CD8-positive, alpha-beta memory T cell (primary cell): ENCODE measurements at regions not wholly inside any gene's neighbourhood (a gene's known extent, or its start where the extent isn't known, plus 50 kb on each side); places are given as distances from the start of the nearest gene placed in this dataset.

Experiments
- CTCF ChIA-PET: fragments of 350-600 bp; sonication (Branson Sonifier 250); formaldehyde crosslinking; loops from one replicate; lab custom pipeline; 2021; ENCODE audit warnings: antibody characterized with exemption; lab: Charles Lee
- POLR2A ChIA-PET: fragments of 350-600 bp; sonication (Branson Sonifier 250); formaldehyde crosslinking; loops from one replicate; lab custom pipeline; 2021; ENCODE audit warnings: antibody characterized with exemption; lab: Charles Lee
- DNase-seq, 5 donors: peaks; one replicate each; pipeline versions ENCODE4 v3.0.0 to v3.0.0-alpha.2; 2020 to 2022; ENCODE audit warnings: mixed read lengths in 1 of 5
- H3K27ac ChIP-seq: one replicate; pipeline ENCODE4 v1.7.0; 2013; ENCODE audit warnings: low read depth, mild to moderate bottlenecking, low read length, moderate library complexity
- H3K27me3 ChIP-seq: 2 replicates; pipeline ENCODE4 v1.7.0; 2013; ENCODE audit warnings: low read length, mild to moderate bottlenecking; ENCODE audit not compliant: insufficient read depth, poor library complexity, severe bottlenecking
- H3K36me3 ChIP-seq: 2 replicates; pipeline ENCODE4 v1.7.0; 2013; ENCODE audit warnings: mild to moderate bottlenecking, low read length, moderate library complexity; ENCODE audit not compliant: insufficient read depth
- H3K4me1 ChIP-seq: 2 replicates; pipeline ENCODE4 v1.7.0; 2013; ENCODE audit warnings: mild to moderate bottlenecking, low read length, moderate library complexity; ENCODE audit not compliant: insufficient read depth
- H3K4me3 ChIP-seq: 2 replicates; pipeline ENCODE4 v1.7.0; 2013; ENCODE audit warnings: mild to moderate bottlenecking, low read length
- H3K9me3 ChIP-seq: 2 replicates; pipeline ENCODE4 v1.7.0; 2013; ENCODE audit warnings: mild to moderate bottlenecking, low read length
- H3K27ac Mint-ChIP-seq, 8 donors: one replicate each; pipeline ENCODE4 v1.8.0; 2020 to 2021; ENCODE audit warnings: mixed read lengths in 8 of 8, mild to moderate bottlenecking in 6 of 8, inconsistent platforms in 3 of 8, moderate library complexity in 3 of 8
- H3K27me3 Mint-ChIP-seq, 2 donors: one replicate each; pipeline ENCODE4 v1.8.0; 2020 to 2021; ENCODE audit warnings: mixed read lengths in 2 of 2, mild to moderate bottlenecking in 1 of 2, moderate library complexity in 1 of 2
- H3K36me3 Mint-ChIP-seq, 3 donors: one replicate each; pipeline ENCODE4 v1.8.0; 2020 to 2021; ENCODE audit warnings: mixed read lengths in 3 of 3, inconsistent platforms in 1 of 3, mild to moderate bottlenecking in 1 of 3
- H3K4me1 Mint-ChIP-seq, 3 donors: one replicate each; pipeline ENCODE4 v1.8.0; 2020 to 2021; ENCODE audit warnings: mixed read lengths in 3 of 3, inconsistent platforms in 1 of 3, mild to moderate bottlenecking in 1 of 3
- H3K4me3 Mint-ChIP-seq, 7 donors: one replicate each; pipeline ENCODE4 v1.8.0; 2020 to 2021; ENCODE audit warnings: mixed read lengths in 7 of 7, mild to moderate bottlenecking in 6 of 7, moderate library complexity in 4 of 7, inconsistent platforms in 2 of 7
- H3K9me3 Mint-ChIP-seq, 5 donors: one replicate each; pipeline ENCODE4 v1.8.0; 2020 to 2022; ENCODE audit warnings: mixed read lengths in 5 of 5, mild to moderate bottlenecking in 3 of 5, moderate library complexity in 2 of 5, inconsistent platforms in 1 of 5

GRCh38 chr18:2409906-2410305 is 161.4 kb downstream of the METTL4 start:
- H3K9me3 Mint-ChIP-seq: no peaks in the 10 kb centered on the region
- H3K27me3 Mint-ChIP-seq: peaks cover 12 to 23% of the 10 kb centered on the region in 2 donors
- H3K4me3 Mint-ChIP-seq: no peak overlapping the region
- H3K27ac Mint-ChIP-seq: no peak overlapping the region
- H3K27me3 ChIP-seq: no peaks in the 10 kb centered on the region
- no peaks in the 10 kb centered on the region for H3K4me1 Mint-ChIP-seq
- ChIA-PET CTCF (no interaction called here), POLR2A (no interaction called here)
- no peak for DNase-seq
- no peaks in the 10 kb centered on the region for H3K4me1 ChIP-seq
- no peaks in the 10 kb centered on the region for H3K9me3 ChIP-seq
- no peaks in the 10 kb centered on the region for H3K36me3 Mint-ChIP-seq
- H3K36me3 ChIP-seq: no peaks in the 10 kb centered on the region
- no peak overlapping the region for H3K4me3 ChIP-seq
- H3K27ac ChIP-seq: no peak overlapping the region

GRCh38 chr18:2410688-2411087 is 160.6 kb downstream of the METTL4 start:
- Mint-ChIP-seq H3K27ac (no peak overlapping the region), H3K27me3 (peaks cover 10 to 20% of the 10 kb centered on the region in 2 donors), H3K4me3 (no peak overlapping the region), H3K4me1 (no peaks in the 10 kb centered on the region), H3K9me3 (no peaks in the 10 kb centered on the region), H3K36me3 (no peaks in the 10 kb centered on the region)
- H3K36me3 ChIP-seq: no peaks in the 10 kb centered on the region
- no peak overlapping the region for H3K27ac ChIP-seq
- ChIA-PET CTCF (no interaction called here), POLR2A (no interaction called here)
- no peaks in the 10 kb centered on the region for H3K4me1 ChIP-seq
- no peaks in the 10 kb centered on the region for H3K27me3 ChIP-seq
- H3K9me3 ChIP-seq: no peaks in the 10 kb centered on the region
- DNase-seq: no peak
- no peak overlapping the region for H3K4me3 ChIP-seq

- H3K27ac ChIP-seq: no peak overlapping the region
- no peak for DNase-seq
- H3K27ac Mint-ChIP-seq: no peak overlapping the region
- no peaks in the 10 kb centered on the region for H3K4me1 ChIP-seq
- H3K9me3 Mint-ChIP-seq: peaks cover 0 to 3% (median 0%) of the 10 kb centered on the region in 5 donors
- no peak overlapping the region for H3K4me3 ChIP-seq
- no peaks in the 10 kb centered on the region for H3K27me3 ChIP-seq
- POLR2A ChIA-PET: no interaction called here
- no peaks in the 10 kb centered on the region for H3K4me1 Mint-ChIP-seq
- H3K4me3 Mint-ChIP-seq: no peak overlapping the region
- CTCF ChIA-PET: no interaction called here
- H3K36me3 Mint-ChIP-seq: no peaks in the 10 kb centered on the region
- peaks cover 6 to 23% of the 10 kb centered on the region in 2 donors for H3K27me3 Mint-ChIP-seq
- no peaks in the 10 kb centered on the region for H3K9me3 ChIP-seq
- H3K36me3 ChIP-seq: no peaks in the 10 kb centered on the region
Observed at GRCh38 chr18:2411381-2411960, 159.8 kb downstream of the METTL4 start.

GRCh38 chr18:2412281-2412680 is 159.0 kb downstream of the METTL4 start:
- H3K36me3 Mint-ChIP-seq: no peaks in the 10 kb centered on the region
- H3K4me3 ChIP-seq: no peak overlapping the region
- H3K4me3 Mint-ChIP-seq: no peak overlapping the region
- no peaks in the 10 kb centered on the region for H3K36me3 ChIP-seq
- no peaks in the 10 kb centered on the region for H3K4me1 Mint-ChIP-seq
- peaks cover 7 to 24% of the 10 kb centered on the region in 2 donors for H3K27me3 Mint-ChIP-seq
- ChIA-PET CTCF (no interaction called here), POLR2A (no interaction called here)
- H3K4me1 ChIP-seq: no peaks in the 10 kb centered on the region
- H3K9me3 Mint-ChIP-seq: peaks cover 0 to 3% (median 0%) of the 10 kb centered on the region in 5 donors
- H3K9me3 ChIP-seq: no peaks in the 10 kb centered on the region
- H3K27me3 ChIP-seq: no peaks in the 10 kb centered on the region
- no peak overlapping the region for H3K27ac ChIP-seq
- DNase-seq: no peak
- no peak overlapping the region for H3K27ac Mint-ChIP-seq

- Histone ChIP-seq H3K27ac (no peak overlapping the region), H3K4me1 (no peaks in the 10 kb centered on the region), H3K9me3 (no peaks in the 10 kb centered on the region), H3K4me3 (no peak overlapping the region), H3K27me3 (no peaks in the 10 kb centered on the region), H3K36me3 (no peaks in the 10 kb centered on the region)
- no peak overlapping the region for H3K4me3 Mint-ChIP-seq
- H3K27me3 Mint-ChIP-seq: peaks cover 7 to 23% of the 10 kb centered on the region in 2 donors
- ChIA-PET POLR2A (no interaction called here), CTCF (no interaction called here)
- peaks cover 0 to 3% (median 0%) of the 10 kb centered on the region in 5 donors for H3K9me3 Mint-ChIP-seq
- H3K27ac Mint-ChIP-seq: peak overlapping the region in 1 of 8 donors; percentile 11
- no peaks in the 10 kb centered on the region for H3K36me3 Mint-ChIP-seq
- no peak for DNase-seq
- H3K4me1 Mint-ChIP-seq: no peaks in the 10 kb centered on the region
Observed at GRCh38 chr18:2412996-2413751, 158.1 kb downstream of the METTL4 start.

- Histone ChIP-seq H3K4me1 (no peaks in the 10 kb centered on the region), H3K27ac (no peak overlapping the region), H3K4me3 (no peak overlapping the region), H3K36me3 (no peaks in the 10 kb centered on the region), H3K9me3 (no peaks in the 10 kb centered on the region), H3K27me3 (no peaks in the 10 kb centered on the region)
- CTCF ChIA-PET: no interaction called here
- peaks cover 0 to 3% (median 0%) of the 10 kb centered on the region in 5 donors for H3K9me3 Mint-ChIP-seq
- DNase-seq: no peak
- POLR2A ChIA-PET: no interaction called here
- H3K36me3 Mint-ChIP-seq: no peaks in the 10 kb centered on the region
- no peaks in the 10 kb centered on the region for H3K4me1 Mint-ChIP-seq
- no peak overlapping the region for H3K4me3 Mint-ChIP-seq
- peaks cover 7 to 23% of the 10 kb centered on the region in 2 donors for H3K27me3 Mint-ChIP-seq
- H3K27ac Mint-ChIP-seq: no peak overlapping the region
Observed at GRCh38 chr18:2414235-2414634, 157.1 kb downstream of the METTL4 start.

- H3K4me1 ChIP-seq: no peaks in the 10 kb centered on the region
- CTCF ChIA-PET: no interaction called here
- Mint-ChIP-seq H3K4me3 (no peak overlapping the region), H3K9me3 (peaks cover 0 to 3% (median 0%) of the 10 kb centered on the region in 5 donors), H3K27ac (no peak overlapping the region), H3K36me3 (no peaks in the 10 kb centered on the region), H3K27me3 (peaks cover 9 to 20% of the 10 kb centered on the region in 2 donors), H3K4me1 (no peaks in the 10 kb centered on the region)
- no peaks in the 10 kb centered on the region for H3K9me3 ChIP-seq
- H3K27ac ChIP-seq: no peak overlapping the region
- no peaks in the 10 kb centered on the region for H3K36me3 ChIP-seq
- POLR2A ChIA-PET: no interaction called here
- DNase-seq: no peak
- no peaks in the 10 kb centered on the region for H3K27me3 ChIP-seq
- H3K4me3 ChIP-seq: no peak overlapping the region
Observed at GRCh38 chr18:2415656-2416055, 155.6 kb downstream of the METTL4 start.

GRCh38 chr18:2417861-2418610 is 153.3 kb downstream of the METTL4 start:
- Mint-ChIP-seq H3K4me3 (no peak overlapping the region), H3K36me3 (no peaks in the 10 kb centered on the region), H3K9me3 (peaks cover 0 to 3% (median 0%) of the 10 kb centered on the region in 5 donors), H3K27me3 (peaks cover 12 to 15% of the 10 kb centered on the region in 2 donors), H3K27ac (no peak overlapping the region), H3K4me1 (no peaks in the 10 kb centered on the region)
- no peak for DNase-seq
- Histone ChIP-seq H3K27me3 (no peaks in the 10 kb centered on the region), H3K9me3 (no peaks in the 10 kb centered on the region), H3K36me3 (no peaks in the 10 kb centered on the region), H3K27ac (no peak overlapping the region), H3K4me3 (no peak overlapping the region), H3K4me1 (no peaks in the 10 kb centered on the region)
- POLR2A ChIA-PET: no interaction called here
- CTCF ChIA-PET: no interaction called here
